Midbrain (tissue), 1 donor: ENCODE measurements at regions not wholly inside any gene's neighbourhood (a gene's known extent, or its start where the extent isn't known, plus 50 kb on each side); places are given as distances from the start of the nearest gene placed in this dataset.
A peak's percentile ranks its signal among the peaks of the same experiment; 100 is the strongest.

Experiments used
- DNase-seq: peaks from one replicate; lab custom pipeline; 2025; lab: John Stamatoyannopoulos, UW

DNA sequence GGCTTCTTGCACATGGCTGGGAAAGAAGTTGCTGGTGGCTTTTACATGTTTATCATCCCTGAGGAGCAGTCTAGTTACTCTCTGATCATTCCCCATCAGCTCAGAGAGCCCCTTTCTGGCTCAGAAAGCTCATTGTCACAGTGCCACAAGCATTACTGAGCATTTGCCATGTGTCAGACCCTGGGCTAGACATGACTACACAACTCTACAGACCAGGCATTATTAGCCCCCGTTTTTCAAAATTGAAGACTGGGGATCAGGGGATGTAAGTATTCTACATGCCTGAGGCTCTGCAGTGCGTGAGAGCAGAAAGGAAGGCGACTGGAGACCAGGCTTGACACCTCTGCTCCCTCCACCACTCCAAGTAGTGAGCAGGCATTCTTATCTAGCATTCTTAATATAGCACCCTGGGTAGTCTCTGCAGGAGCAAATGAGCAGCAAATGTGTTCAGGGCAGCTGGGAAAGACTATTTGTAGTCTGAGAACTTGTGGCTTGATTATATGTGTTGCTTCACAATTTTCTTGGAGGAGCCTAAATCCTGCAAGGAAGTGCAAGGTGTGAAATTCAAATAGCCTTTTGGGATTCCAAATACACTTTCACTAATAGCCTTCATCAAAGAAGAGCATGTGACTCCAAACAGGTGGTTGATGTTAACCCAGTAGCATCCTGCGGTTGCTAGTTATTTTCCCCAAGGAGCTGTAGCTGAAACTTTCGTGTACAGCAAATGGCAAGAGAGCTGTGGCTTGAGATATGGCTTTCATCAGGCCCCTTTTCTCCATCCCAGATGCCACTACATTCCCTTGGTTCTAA is 143.2 kb downstream of the DDX1 start:
- no peak for DNase-seq

GRCh38 chr2:15735484-15736326 is 144.0 kb downstream of the DDX1 start:
- DNase-seq, result no peak

DNA sequence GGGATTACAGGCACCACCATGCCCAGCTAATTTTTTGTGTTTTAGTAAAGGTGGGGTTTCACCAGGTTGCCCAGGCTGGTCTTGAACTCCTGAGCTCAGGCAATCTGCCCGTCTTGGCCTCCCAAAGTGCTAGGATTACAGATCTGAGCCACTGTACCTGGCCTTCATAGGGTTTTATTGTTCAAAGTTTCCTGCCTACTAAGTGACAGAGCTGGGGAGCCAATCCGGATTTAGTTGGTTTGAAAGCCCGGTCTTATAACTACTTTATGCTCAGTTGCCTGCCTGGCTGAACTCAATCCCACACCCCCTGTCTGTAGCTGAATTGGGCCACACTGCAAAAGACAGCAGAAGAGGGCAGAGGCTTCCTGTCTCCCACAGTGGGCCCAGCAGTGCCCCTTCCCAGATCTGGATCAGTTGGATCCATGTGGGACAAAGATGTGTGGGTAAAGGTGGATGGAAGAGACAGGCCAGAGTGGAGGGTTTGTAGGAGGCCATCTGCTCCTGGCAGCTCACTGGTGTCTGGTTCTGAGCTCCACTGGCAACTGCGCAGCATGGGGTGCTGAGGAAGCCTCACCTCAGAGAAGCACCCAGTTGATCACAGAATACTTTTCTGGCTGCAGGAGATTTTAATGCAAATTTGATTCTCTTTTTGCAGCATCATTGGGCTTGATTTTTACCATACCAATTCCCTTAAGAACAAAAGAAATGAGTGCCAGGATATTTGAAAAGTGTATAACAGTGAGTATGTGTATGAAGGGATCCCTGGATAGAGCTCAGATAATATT is 144.9 kb downstream of the DDX1 start:
- no peak for DNase-seq

GRCh38 chr2:15737314-15738224 is 145.9 kb downstream of the DDX1 start:
- DNase-seq, result no peak

DNA sequence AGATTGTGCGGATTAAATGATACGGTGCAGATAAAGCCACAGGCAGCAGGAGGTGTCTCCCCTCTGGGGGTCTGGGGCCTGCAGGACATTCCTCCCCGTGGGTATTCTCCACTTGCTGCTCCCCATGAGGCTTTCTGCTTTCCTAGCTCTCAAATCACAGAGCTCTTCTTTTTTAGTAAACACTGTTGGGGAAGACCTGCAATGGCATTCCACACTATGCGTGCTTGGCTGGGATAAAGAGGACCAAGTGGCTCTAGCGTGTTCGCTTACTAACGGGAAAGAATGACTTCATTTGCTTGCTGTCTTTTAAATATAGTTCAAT is 146.5 kb downstream of the DDX1 start:
- no peak for DNase-seq

- DNase-seq, result no peak
Observed at GRCh38 chr2:15738943-15739342, 147.3 kb downstream of the DDX1 start.

- DNase-seq, result no peak
Observed at GRCh38 chr2:15744820-15745219, 153.2 kb downstream of the DDX1 start.

- no peak for DNase-seq
Observed at GRCh38 chr2:15745350-15745749, 153.7 kb downstream of the DDX1 start.

DNA sequence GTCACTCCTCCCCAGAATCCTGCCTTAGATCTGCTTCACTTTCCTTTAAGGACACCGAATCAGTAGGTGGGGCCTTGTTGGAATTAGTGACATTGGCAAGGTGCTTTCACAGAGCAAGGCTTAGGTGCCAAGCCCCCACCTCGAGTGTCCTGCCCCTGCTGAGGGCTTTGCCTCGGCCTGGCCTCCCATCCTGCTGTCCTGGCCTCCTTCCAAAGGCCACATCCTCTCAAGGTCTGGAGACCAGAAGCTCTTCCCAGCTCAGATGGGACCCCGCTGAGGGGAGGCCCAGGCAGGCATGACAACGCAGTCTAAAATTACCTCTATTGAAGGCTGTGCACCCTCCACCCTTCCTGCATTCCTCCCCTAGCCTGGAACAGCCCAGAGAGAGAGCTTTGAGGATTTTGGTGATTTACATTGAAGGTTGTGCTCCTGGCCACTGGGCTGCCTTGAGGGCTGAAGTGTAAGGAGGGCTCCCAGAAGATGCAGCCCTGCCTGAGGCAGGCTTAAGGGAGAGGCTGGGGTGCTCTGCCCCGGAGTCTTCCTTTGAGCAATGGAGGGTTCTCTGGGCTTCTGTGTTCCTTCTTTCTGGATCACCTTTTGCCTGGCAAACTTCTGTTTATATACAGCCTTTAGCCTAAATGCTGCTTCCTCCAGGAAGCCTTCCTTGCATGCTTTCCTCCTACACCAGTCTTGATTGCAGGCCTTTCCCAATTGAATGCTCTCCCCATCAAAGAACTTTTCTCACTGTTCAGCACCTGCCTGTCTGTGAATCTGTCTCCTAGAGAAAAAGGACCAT is 154.4 kb downstream of the DDX1 start:
- no peak for DNase-seq

- no peak for DNase-seq
Observed at GRCh38 chr2:15746703-15747550, 155.3 kb downstream of the DDX1 start.

DNA sequence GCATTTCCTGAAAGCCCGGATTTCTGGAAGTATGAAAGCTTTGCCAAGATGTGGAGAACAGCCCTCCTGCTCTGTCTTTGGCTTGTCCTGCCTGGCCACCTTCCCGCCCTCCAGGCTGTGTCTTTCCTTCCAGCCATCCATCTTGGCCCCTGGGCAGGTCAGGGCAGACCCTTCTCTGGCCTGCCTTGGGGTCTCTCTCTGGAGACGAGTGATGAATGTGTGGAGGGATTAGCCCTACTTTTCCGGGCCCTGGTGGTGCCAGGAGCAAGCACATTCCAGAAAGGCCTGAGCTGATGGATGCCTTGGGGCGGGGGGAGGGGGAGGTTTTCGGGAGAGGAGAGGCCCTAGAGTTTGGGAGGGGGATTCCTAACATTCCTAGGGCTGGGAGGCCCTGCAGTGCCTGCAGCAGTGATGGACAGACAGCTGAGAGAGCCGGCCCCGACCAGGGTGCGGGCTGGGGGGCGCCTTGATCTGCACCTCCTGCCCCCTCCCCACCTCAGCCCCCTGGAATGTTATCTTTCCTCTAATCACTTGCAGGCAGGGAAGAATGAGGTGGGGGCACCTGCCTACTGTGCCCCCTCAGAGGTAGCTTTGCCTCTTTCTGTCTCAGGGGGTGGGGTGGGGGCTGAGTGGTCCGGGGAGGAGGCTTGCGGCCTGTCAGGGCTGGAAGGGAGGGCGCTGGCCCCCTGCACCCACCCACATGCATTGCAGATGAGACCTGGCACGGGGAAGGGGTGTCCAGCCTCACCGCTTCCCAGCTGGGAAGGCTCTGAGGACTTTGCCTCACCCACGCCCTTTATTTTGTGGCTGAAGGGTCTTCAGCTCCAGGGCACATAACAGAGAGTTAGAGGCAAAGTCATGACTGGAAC is 156.2 kb downstream of the DDX1 start:
- no peak for DNase-seq

DNA sequence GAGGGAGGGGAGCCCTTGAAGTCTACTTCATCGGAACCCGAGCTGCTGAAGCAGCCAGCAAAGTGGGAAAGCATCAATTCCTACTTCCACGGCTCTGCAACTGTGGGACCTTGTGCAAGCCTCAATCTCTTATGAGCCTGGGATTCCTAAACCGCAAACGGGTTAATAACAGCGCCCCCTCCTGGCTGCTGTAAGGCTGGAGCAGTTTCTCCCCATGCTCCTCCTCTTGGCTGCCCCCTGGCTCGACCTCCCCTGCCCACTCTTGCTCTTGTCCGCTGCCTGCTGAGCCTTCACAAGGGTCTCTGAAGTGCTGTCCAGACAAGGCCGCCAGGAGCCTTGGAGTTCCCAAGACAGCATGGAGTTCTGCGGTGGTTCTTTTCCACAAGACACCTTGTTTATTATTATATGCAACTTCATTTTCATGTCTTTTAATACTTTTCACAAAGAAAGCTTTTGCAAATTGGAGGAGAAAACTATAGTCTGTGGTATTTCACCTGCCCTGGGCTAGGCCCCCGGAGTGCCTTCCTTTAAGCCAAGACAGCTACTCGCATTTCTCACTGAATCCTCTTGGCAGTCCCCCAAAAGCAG is 157.2 kb downstream of the DDX1 start:
- DNase-seq, result peak; percentile 16

- no peak for DNase-seq
Observed at GRCh38 chr2:15749460-15750432, 158.1 kb downstream of the DDX1 start.

- no peak for DNase-seq
Observed at GRCh38 chr2:15750433-15750814, 158.8 kb downstream of the DDX1 start.

DNA sequence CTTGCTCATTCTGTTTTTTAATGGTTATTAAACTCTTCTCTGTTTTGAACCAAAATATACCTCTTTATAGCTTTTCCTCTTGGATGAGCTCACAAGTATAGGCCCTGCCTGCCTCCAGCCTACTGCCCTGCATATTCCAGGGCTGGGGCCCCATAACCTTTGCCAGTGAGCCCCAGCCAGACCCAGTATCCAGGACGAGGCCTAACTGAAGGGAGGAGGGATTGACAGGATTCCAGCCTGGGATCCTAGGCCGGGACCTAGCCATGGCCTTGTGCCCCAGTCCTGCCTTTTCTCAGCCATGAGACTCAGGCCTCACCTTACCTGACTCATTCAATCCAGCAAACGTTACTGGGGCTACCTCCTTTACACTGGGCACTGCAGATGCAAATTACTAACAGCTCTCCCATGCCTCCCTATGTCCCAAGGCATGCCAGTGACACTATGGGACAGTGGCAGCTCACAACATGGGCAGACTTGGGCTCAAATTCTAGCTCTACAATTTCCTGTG is 159.2 kb downstream of the DDX1 start:
- no peak for DNase-seq

GRCh38 chr2:15751477-15751876 is 159.8 kb downstream of the DDX1 start:
- no peak for DNase-seq
